Smooth muscle cell of the brain vasculature (primary cell): ENCODE measurements at regions not wholly inside any gene's neighbourhood (a gene's known extent, or its start where the extent isn't known, plus 50 kb on each side); places are given as distances from the start of the nearest gene placed in this dataset.

ENCODE experiments used
- DNase-seq: peaks from one replicate; pipeline ENCODE4 v3.0.0-alpha.2; 2012; ENCODE audit warnings: low read depth, low spot score

DNA sequence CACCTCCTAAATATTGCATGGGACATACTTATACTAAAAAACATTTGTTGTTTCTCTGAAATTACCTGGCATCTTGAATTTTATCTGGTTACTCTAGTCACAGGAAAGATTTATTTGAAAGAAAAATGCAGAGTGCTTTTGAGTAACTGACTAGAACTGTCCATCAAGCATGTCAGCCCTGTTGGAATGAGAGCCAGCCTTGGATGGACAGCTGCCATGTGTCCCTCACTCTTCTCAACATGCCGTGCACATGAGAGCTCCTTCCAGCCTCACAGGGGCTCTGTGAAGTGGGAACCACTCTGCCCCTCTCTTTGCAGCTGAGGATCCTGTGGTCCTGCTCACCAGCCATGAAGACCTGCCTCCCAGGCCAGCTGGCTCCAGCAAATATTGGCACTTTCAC, 118.3 kb upstream of the SHH start:
- DNase-seq = no peak

DNA sequence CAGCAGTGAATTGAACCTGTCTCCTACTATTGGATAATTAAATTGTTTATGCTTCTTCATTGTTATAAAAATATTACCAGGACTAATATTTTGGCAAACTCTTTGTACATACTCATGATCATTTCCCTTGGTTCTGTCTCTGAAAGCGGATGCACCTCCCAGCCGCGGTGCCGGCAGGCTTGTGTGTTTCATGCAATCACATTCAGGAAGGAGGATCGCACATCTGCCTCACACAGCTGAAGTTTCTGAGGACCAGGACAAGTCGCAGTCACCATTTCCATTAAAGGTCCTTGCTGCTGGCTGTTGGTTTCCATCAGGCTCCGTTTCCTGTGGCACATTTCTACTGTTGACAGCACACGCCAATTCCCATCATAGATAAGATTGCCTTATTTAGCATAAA, 117.8 kb upstream of the SHH start:
- no peak for DNase-seq

DNA sequence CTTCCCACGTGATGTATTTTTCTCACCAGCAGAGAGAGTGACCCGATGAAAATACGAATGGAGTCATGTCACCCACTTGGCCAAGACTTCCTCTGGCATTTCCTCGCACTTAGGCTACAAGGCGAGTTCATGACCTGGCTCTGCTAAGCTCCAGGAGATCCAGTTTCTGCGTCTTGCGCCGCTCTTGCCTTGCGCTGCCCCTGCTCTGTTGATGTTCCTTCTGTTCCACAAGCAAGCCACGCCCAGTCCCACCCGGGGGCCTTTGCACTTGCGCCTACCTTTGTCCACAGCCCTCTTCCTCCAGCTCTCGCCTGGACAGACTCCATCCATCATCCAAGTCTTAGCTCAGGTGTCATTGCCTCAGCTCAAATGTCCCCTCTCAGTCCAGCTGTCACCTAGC, 116.3 kb upstream of the SHH start:
- DNase-seq = no peak

DNA sequence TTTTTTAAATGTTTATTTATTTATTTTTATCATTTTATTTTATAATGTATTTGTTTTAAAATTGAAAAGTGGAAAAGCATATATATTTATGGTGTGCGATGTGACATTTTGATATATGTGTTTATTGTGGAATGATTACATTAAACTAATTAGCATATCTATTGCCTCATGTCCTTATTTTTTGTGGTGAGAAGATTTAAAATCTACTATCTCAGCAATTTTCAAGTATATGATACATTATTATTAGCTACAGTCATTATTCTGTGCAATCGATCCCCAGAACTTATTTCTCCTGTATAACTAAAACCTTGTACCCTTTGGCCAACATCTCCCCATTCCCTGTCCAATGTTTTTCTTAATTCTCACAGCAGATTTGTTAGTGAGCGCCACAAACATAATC, 115.6 kb upstream of the SHH start:
- no peak for DNase-seq

DNA sequence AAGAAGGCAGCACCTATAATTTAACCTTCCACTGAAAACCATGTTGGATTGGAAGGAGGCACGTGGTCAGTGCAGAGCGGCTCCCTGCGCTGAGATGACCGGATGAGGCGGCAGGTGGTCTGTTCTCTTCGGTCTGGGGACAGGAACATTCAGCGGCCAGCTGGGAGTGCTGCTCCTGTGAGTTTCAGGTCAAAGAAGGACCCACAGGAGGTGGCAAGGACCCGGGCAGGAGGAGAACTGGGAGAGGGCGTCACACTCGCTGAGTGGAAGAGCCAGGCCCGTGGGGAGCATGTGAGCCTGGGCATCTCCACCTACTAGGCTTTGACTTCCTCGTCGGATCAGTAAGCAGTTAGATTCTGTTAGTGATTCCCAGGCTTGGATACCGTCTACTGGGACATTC, 113.4 kb upstream of the SHH start:
- DNase-seq = no peak

DNA sequence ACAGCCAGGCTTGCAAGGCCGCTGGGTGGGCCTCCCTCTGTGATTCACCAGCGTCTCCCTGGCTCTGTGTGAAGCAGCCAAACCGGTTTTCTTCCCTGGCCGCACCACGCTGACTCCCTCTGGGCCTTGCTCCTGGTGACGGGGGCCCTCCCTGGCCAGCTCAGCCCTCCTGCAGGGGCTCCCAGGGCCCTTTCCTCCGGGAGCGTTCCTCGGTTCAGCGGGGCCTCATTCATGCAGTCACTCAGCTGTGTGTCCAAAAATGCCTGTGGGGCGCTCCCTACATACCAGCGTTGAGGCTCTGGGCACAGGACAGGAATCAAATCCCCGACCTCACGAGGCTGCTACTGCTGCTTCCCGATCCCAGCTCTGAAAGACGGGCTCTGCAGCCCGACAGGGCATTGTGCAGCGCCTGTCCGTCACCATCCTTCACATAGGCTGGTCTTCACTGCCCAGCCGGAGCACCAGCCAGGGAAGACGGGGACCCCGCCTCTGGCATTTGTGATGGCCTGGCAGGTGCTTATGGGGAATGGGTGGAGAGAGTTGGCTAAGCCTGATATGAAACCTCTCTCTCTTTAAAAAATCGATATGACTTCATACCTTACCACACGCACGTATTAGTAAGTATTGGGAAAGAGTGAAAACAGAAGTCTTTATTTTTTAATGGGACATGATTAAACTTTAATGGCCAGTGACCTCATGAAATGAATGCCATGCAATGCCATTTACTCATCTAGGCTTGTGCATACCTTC, 110.0 kb upstream of the SHH start:
- no peak for DNase-seq

DNA sequence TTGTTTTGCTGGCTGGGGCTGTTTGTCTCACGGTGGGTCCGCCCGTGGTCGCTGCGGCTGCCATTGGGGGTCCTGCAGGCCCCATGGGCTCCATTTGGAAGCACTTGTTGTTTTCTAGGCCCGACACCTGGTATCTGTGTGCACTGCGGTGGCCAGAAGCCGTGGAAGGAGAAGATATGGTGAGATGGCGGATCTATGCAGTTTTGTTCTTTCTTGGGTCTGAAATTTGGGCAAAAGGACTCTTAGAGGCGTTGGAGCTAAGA, 109.5 kb upstream of the SHH start:
- no peak for DNase-seq

DNA sequence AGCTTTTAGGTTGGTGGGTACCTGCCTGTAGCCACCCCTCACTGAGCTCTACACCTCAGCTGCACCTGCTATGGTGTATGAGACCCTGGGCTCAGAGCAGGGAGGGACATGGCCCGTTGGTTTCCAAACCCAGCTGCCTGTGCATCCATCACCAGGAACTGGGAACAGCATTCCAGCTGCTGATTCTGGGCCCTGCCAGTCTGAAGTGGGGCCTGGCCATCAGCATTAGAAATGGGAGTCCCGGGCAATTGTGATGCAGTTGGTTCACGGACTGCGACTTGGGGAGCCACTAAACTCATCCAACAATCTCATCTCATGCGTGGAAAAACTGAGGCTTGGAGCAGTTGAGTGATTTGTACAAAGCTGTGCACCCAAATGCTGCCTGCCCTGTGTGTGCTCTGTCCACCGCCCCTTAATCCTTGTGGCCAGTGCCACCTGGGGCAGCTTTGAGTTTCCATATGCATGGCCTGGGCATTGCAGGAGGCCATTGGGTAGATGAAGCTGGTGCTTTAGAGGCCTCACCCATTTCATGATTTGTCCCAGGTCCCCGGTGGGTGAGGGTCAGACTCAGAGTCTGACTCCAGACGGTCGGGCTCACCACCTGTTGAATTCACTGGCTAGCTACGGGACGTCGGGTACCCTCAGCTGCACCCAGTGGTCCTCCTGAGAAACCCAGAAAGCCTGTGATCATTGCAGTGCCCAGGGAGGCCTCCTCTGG, 109.0 kb upstream of the SHH start:
- DNase-seq = no peak

DNA sequence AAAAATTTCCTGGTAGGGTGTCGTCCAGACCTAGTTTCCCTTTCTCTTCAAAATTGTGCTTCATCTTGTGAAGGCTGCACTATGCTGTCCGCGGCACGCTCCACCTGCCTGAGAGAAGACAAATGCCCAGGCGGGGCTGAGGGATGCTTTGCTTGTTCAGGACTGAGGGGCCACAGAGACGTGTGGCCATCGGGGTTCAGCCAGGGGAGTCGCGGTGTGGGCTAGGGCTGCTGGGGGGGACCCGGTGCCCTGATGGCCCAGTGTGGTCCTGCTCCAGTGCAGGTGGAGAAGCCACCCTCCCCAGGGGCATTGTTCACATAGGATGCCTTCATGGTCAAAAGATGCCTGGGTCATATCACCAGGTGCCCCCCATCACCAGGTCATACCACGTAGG, 107.8 kb upstream of the SHH start:
- no peak for DNase-seq

DNA sequence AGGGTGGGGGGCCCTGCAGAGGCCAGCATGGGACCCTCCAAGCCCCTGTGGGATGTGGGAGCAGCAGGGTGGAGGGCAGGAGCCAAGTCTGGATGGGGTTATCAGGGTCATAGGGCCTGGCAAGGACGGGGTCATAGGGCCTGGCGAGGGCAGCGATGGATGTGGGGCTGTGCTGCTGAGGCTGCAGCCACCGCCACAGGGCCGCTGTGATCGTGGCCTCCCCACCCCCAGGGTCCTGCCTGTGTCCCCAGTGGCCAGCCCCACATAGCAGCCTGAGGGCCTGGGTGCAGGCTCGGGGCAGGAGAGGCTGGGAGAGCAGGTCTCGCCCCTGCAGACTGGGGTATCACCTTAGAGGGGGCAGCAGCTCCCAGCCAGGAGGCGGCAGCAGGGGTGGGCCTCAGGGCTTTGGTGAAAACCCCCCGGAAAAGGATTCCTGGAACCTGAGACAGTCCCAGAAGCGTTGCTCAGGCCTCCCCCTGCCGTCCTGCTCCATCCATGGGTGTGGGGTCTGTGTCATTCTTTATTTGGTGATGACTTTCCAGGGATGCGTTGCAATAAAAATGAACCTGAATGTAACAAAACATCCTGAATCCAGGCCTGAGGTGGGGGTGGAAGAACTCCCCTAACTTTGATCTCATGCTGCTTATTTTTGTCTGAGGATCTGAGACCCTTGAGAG, 107.3 kb upstream of the SHH start:
- no peak for DNase-seq

DNA sequence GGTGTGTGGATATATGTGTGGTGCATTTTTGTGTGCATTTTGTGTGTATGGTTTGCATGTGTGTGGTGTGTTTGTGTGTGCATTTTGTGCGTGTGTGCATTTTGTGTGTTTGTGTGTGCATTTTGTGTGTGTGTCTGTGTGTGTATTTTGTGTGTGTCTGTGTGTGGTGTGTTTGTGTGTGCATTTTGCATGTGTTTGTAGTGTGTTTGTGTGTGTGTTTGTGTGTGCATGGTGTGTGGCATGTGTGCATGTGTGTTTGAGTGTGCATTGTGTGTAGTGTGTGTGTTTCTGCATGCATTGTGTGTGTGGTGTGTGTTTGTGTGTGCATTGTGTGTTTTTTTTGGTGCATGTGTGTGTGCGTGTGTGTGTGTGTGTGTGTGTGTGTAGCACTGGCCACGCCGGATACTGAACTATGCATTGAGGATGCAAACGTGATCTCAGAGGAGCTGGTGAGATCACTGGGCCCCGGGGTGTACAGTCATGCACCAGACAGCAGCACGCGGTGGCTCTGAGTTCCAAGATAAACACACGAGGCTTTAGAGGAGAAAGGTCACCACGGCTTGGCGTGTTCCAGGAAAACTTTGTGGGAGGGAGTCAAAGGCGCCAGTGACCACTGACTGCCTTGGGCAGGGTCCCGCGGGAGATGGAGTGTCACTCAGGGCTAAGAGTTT, 106.6 kb upstream of the SHH start:
- peak; percentile 87 for DNase-seq

DNA sequence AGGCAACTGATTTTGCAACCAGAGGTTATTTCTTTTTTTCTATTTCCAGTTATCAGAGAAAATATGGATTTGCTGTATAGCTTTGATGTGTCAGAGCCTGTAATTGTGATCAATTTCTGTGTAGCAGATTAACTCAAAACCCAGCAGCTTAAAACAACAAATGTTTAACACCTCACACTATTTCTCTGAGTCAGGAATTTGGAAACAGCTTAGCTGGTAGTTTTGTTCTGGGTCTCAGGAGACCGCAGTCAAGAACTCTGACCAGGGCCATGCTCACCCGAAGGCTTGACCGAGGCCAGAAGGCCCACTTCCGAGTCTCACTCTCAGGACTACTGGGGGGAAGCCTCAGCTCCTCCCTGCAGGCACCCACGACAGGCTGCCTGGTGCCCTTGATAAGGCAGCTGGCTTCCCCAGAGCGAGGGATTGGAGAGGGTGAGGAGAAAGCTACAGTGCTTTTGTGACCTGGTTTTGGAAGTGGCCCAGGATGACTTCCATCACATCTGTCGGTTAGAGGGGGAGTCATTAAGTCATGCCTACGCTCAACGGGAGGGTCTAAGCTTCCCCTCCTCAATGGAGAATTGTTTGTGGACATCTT, 105.7 kb upstream of the SHH start:
- no peak for DNase-seq

DNA sequence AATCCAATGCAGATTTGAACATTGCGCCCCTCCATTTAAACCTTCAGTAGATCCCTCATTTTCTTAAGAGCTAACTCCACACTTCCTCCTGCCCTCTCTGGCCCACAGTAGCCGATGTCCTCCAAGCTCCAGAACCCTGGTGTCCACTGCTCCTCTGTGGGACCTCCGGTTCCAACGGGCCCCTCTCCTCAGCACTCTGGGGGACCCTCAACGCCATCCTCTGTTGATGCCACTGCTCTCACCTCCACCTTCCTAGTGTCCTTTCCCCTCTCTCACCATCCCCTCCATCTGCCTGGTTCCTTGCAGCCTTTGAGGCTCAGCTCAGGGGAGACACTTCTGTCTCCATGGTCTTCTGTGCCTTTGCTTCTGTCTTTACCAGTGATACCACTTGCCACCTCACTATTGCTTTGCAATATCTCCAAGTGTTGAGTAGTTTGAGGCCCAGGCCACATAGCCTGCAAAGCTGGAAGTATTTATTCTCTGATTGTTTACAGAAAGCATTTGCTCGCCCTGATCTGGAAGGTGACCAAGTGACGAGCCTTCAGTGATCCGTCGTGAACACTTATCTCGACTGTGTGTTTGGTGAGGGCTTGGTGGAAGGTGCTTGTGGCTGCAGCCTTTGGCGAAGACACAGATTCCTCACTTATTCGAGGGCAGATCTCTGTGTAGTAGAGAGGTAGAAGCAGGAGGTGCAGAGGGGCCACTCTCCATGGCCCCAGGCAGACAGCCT, 104.8 kb upstream of the SHH start:
- DNase-seq = no peak

DNA sequence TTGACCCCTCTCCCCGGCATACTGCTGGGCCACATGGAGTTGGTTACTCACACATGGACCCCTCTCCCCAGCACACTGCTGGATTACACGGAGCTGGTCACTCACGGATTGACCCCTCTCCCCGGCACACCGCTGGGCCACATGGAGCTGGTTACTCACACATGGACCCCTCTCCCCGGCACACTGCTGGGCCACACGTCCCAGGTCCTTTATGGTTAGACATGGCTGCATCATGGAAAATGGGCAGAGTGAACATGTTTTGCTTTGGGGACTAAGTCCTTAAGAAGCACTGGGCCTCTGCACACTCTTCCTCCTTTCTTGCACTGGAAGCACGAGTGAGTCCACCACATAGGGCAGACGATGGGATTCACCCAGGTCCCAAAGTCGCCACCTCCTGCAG, 102.1 kb upstream of the SHH start:
- DNase-seq = no peak

DNA sequence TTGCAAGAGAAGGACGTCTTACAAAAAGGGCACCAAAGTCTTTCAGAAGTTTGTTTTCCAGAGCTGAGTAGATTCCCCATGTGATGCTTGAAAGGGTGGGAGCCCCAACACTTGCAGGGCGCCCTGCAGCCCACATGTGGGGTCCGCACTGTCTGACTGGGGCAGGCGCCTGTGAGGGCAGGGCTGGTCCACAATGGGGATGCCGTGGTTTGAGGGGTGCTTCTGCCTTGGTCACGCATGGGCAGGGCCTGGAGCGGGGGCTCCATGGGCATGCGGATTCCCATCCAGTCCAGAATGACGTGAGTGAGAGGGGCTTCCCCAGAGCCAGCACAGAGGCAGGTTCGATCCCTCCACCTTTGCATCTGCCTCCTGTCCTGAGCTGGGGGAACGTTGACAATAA, 101.5 kb upstream of the SHH start:
- no peak for DNase-seq

DNA sequence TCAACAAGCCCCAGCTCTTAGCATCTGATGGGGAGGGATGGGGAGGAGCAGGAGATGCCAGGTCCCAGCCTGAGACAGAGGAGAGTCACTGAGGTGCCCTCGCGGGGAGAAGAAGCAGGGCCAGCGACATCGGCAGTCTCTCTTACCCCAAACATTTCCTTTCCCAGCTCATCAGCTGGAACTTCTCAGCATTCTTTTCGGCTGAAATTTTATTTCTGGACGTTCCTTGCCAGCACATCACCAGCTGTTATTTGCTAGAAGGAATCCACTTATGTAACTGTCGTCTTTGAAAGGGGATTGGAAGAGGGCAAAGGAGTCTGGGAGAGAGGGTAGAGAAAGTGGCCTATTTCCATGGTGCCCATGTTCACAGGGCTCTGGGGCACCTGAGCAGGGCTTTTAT, 101.0 kb upstream of the SHH start:
- DNase-seq = no peak

DNA sequence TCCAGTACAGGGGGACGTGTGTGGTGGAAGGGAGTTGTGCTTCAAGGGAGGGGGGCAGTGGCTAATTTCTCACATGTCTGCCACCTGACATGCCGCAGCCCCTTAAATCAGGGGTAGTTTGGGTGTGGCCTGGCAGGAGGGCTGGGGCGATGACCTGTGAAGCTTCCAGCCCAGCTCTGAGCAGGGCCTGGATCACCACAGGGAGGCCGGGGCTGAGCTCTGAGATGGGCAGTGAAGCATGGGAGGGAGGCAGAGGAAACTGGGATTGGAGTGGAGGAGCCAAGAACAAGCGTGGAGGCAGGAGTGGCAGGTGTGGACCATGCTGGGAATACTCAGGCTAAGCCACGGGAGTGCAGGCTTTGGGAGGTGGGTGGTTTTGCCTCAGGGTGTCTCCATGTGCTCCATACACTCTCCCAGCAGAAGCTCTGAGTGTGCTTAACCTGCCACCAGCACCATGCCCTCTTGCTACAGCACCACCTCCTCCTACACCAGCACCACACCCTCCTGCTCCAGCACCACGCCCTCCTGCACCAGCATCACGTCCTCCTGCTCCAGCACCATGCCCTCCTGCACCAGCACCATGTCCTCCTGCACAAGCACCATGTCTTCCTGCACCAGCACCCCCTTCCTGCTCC, 99.3 kb upstream of the SHH start:
- DNase-seq = no peak

DNA sequence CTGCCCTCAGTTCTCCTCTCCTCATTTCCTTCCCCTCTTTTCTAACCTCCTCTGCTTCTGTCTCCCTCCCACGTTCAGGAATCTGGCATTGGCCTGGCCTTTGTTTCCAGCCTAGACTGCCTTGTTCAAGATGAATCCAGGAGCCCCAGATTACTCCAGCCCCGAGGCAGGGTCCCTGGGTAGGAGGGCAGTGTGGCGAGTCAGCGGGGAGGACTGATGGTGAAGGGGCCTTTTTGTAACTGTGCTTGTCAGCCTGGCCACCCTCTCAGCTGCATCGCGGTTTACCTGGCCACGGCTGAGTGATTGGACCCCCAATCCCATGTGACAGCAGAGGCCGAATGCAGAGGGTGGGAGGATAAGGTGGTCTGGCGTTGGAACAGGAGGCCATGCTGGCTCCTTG, 96.1 kb upstream of the SHH start:
- DNase-seq = no peak

DNA sequence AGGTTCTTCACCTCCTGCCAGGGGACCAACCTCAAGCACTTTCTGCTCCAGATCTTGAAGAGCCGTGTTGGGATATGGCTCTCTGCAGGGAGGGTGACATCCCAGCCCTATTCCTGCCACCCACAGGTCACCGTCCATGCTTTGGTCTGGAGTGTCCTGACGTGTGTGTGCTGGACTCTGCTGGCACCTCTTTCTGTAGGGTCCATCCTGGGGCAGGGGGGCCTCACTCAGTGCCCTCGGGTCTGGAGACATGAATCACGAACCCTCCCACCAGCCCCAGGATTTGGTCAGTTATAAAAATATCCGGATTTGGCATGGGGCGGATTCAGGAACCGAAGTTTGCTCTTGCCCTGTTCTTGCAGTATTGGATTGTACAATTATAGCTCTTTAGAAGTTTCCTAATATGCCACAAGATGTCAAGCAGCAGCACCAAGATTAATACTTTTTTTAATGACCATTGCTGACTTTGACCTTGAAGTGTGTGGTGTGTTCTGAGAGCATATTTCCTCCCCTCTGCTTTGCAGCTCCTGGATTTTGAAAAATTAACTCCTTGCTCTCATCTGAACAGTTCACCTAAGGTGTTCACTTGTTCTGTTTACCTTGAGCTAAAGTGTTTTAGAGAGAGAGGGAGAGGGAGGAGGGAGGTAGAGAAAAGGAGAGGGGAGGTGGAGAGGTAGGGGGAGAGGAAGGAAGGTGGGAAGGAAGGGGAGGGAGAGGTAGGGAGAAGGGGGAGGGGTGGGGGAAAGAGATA, 95.4 kb upstream of the SHH start:
- no peak for DNase-seq

DNA sequence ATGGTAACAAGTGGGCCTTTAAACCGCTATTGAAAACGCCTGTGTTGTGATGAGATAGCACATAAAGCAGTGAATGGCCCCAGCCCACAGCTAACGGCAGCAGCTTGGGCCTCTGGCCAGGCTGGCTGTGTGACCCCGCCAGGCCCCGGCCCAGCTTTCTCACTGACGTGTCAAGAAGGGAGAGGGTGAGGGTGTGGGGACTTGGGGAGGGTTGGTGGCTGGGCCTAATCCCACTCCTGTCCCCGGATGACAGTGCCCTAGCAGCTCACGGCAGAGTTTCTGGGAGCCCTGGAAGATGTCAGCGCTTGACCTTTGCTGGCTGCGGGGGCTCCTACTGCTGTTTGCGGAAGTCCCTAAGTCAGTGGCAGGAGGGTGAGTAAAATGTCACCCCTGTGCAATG, 88.9 kb upstream of the SHH start:
- DNase-seq = no peak
